VCaP (cell line): ENCODE measurements at regions not wholly inside any gene's neighbourhood (a gene's known extent, or its start where the extent isn't known, plus 50 kb on each side); places are given as distances from the start of the nearest gene placed in this dataset.

Experiments used
- H3K27ac ChIP-seq: fragments of 450-650 bp; 2 replicates; pipeline ENCODE4 v1.5.1; 2017
- CTCF ChIP-seq: fragments of 450-650 bp; conservative IDR thresholded peaks from 2 replicates; pipeline ENCODE4 v1.5.1; 2017; ENCODE audit warnings: mild to moderate bottlenecking, moderate library complexity

GRCh38 chr1:115492019-115492595 lies 149.7 kb upstream of the VANGL1 start:
- no peak for TF ChIP-seq CTCF
- no peak overlapping the region for H3K27ac ChIP-seq

GRCh38 chr1:115491298-115492018 lies 150.3 kb upstream of the VANGL1 start:
- TF ChIP-seq CTCF, result no peak

DNA sequence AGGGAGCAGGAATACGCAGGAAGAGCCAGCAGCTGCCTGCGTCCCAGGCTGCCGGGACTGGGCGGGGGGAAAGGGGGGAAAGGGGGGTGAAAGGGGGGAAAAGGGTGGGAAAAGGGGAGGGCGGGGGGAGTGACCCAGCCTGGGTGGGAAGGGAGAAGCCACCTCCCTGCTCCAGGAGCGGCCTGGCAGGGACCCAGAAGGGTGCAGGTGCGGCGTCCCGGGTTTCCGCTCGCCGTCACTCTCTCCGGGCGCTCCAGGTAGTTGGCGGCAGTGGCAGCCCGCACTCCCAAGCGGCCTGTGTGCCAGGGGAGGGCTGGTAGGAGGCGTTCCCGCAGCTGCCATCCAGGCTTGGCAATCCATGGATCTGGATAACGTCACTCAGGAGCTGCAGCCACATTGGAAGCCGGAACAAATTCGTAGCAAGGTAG lies 141.0 kb upstream of the NGF start:
- TF ChIP-seq CTCF, result no peak
- peak overlapping the region; percentile 22; the same call in 1 of the 2 replicates for H3K27ac ChIP-seq

More at GRCh38 chr1:115491298-115492018, 150.3 kb upstream of the VANGL1 start:
- no peak overlapping the region for H3K27ac ChIP-seq

DNA sequence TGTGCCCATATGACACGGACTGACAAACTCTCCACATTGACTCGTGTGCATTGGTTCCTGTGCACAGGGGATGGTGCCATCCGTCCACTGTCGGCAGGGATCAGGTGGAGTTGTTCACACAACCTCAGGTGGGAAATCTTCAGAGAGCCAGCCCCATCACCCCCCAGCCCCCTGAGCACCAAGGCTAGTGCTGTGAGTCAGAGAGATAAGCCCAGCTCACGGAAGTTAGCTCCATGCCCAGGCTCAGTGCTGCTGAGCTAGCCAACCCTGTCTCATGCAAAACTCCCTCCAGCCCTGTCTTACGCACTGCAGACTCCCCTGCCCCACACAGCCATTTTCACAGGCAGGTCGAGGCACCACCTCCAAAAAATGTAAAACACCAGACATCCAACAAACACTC lies 139.0 kb upstream of the NGF start:
- no peak overlapping the region for H3K27ac ChIP-seq

GRCh38 chr1:115476616-115477015 lies 138.6 kb upstream of the NGF start:
- no peak overlapping the region for H3K27ac ChIP-seq
- TF ChIP-seq CTCF, result 0 out of 2 replicates have a peak, but pooled peaks have one; percentile 5

More for the DNA sequence above, 139.0 kb upstream of the NGF start:
- no peak for TF ChIP-seq CTCF

DNA sequence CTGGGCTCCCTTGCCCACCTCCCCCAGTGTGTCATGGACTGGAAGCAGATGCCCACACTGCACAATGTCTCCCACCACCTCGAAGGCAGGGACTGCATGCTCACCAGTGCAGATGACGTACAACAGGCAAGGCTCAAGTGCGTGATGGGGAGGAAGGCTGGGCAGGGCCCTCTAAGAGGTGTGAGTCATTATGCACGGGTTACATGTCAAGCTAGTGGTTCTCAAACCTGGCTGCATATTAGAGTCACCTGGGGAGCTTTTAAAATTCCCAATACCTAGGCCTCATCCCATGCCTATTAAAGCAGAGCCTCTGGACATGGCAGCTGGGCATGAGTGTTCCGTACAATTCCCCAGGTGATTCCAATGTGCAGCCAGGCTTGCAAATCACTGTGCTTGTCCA lies 137.9 kb upstream of the NGF start:
- TF ChIP-seq CTCF, result no peak

GRCh38 chr1:115475252-115475651 lies 137.2 kb upstream of the NGF start:
- TF ChIP-seq CTCF, result no peak
- no peak overlapping the region for H3K27ac ChIP-seq

More for the DNA sequence above, 137.9 kb upstream of the NGF start:
- no peak overlapping the region for H3K27ac ChIP-seq
